Activated CD4-positive, alpha-beta T cell treated with anti-CD3 and anti-CD28 coated beads for 48 hours (primary cell): ENCODE measurements at regions not wholly inside any gene's neighbourhood (a gene's known extent, or its start where the extent isn't known, plus 50 kb on each side); places are given as distances from the start of the nearest gene placed in this dataset.

Source experiments
- DNase-seq: peaks from one replicate; pipeline ENCODE4 v3.0.0-alpha.2; 2020

GRCh38 chr16:85486256-85486915 is 126.7 kb upstream of the GSE1 start:
- DNase-seq, result no peak

- no peak for DNase-seq
These were observed 124.7 kb upstream of the GSE1 start for GRCh38 chr16:85488414-85488813.

DNA sequence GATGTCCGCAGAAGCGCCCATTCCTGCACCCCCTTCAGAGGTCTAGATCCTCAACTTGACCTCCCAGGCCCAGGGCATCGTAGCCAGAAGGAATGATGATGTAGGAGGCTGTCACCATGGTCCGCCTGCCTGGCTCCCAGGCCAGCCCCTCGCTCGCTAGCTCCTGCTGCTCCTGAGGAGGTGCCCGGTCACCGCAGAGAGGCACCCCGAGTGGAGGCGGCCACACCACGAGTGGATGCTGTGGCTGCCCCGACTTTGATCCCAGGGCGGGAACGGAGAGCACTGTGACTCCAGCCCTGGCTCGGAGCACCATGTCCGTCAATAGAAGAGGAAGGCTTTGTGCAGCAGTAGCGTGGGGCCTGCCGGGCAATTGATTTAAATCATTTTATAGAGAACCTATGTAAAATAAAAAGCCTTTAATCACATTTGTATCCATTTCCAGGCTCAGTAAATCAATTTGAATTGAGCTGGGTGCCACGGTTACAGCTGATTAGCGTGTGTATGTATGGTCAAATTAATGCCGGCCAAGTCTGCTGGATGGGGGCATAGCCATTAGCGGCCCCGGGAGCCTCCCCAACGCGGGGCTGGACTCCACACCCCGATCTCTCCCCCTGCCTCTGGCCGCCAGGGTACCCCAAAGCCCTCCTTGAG is 122.6 kb upstream of the GSE1 start:
- no peak for DNase-seq

DNA sequence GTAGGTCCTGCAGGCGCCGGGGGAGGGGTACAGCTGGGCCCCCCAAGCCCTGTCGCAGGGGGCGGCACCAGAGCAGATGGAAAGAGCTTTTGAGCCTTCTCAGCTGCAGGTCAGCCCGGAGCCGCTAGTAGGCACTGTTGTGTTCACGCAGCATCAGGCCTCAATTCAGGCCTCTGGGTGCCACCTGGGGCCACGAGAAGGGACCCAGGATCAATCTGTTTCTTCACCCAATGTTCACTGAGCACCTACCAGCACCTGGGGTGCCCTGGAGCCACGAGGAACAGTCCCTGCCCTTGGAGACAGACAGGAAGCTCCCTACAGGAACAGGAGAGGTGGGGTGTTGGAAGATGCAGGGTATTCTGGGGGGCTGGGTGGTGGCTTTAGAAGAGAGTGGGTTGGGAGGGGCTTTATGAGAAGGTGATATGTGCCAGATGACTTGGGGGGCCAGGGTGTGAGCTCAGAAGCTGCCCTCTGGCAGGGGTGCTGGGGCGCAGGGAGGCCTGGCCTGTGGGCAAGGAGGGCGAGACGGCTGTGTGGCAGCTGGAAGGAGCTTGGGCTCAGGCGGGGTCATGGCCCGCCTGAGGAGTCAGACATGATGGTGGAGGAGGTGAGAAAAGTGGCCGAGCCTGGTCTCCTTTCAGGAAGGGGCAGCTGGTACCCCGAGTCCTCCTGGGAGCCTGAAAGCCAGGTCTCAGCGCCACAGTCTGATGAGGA is 121.9 kb upstream of the GSE1 start:
- peak; percentile 62 for DNase-seq

DNA sequence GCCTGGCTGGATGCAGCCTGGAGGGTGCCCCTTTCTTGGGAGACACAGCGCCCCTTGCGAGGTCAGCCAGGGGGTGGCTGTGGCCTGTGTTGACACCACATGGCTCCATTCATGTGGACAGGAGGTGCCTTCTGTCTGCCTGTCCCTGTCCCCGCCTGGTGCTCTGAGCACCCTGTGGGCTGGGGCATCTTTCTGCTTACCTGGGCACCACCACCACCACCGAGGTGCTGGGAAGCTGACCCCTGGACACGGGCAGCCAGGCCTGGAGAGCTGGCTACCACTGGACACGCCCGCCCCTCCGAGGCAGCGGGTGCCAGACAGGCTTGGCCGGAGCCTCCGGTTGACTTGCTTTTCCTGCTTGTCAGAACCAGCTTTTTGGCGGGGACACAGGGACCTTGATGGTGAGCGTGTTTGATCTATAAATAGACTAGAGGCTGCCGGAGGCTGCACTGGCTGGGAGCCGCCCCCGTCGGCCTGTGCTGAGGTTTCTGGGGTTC is 121.3 kb upstream of the GSE1 start:
- DNase-seq, result peak; percentile 7

DNA sequence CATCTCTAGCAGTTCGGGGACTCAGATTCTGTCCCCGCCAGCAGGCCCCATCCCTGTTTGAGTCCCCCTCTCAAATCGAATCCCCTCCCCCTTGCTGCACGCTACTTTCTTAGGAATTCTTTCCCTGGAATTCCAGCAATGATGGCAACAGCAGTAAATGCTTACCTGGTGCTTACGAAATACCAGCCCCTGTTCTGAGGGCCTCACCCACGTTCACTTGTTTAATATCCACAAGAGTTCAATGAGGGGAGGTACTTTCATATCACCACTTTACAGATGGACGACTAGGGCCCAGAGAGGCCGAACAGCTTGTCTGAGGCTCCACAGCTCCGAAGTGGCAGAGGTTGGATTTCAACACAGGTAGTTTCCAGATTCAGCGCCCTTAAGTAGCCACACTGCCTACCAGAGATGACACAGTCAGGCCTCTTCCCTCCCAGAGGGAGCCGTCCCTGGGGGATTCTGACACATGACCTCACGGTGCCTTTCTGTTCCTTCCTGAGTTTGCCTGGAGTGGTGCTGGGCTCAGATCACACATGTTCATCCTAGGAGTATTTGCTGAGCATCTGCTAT is 120.7 kb upstream of the GSE1 start:
- DNase-seq, result no peak

- DNase-seq, result no peak
These were observed 118.8 kb upstream of the GSE1 start for GRCh38 chr16:85494315-85494714.

- no peak for DNase-seq
These were observed 117.9 kb upstream of the GSE1 start for GRCh38 chr16:85495259-85495658.

DNA sequence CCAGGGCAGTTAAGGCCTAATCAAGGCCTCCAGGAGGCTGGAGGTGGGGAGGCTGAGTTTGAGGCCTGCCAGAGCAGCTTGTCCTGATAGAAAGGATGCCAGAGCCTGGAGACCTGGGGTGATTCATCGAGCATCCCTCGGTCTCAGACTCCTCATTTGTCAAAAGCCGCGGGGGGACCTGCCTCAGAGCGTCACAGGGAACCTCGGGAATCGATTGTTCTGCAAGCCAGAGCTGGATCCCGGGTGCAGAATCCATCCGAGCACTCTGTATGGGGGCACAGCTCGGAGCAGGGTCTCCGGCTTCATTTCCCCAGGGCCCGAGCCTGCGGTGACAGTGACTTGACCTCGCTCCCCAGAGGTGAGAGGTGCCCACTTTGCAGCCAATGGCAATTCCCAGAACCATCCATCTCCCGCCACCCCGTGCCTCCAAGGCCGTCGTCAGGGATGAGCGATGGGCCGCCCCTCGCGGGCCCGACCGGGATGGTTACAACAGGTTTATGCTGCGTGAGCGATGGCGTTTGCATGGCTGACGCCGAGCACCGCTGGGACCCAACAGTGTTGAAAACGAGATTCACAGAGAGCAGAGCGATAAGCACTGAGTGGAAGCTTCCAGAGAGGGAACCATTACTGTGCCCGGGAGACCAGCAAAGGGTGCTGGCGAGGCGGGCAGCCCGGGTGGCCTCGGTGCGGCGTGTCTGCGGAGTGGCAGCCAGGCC is 117.1 kb upstream of the GSE1 start:
- DNase-seq, result no peak

DNA sequence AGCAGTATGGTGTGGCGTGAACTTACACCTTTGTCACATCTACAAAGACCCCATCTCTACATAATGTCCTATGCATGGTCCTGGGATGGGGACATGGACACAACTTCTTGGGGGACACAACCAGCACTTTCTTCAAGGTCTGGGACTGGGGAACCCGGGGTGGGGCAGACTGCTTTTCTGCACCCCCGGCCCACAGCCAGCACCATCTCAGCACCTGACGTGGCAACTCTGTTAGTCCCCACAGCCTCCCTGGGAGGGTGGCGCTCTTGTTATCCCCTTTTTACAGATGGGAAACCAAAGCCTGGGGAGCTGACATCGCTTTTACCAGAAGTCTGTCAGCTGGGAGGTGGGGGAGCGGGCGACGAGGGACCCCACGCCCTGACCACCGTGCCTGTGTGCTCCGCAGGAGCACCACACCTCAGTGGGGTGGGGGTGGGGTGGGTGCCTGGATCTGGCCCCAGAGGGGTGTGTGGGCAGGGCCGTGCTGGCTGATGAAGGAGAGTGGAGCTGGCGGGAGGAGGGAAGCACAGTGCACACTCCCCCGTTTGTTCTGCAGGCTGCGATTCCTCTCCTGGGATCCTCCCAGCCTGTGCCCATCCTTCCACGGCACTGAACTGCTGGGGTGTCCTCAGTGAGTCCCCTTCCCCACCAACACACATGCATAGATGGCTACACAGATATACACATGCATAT is 115.4 kb upstream of the GSE1 start:
- DNase-seq, result no peak

- no peak for DNase-seq
These were observed 114.5 kb upstream of the GSE1 start for GRCh38 chr16:85498607-85499006.

GRCh38 chr16:85500220-85500619 is 112.9 kb upstream of the GSE1 start:
- DNase-seq, result no peak

DNA sequence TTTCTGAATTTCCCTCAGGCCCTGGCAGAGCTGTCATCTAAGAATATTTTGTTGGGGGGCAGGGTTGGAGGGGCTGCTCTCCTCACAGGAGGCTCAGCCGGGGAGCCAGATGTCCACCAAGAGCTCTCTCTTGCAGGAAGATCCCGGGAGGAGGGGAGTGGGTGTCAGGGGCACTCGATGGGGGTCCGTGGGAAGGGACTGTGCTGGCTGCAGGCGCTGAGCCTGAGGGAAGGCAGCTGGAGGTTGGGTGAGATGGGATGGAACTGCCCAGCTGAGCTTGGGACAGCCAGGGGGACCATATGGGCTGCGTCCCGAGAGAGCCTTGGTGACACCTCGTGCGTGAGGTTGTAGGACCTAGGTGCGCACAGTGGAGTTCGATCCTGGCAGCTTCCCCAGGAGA is 111.2 kb upstream of the GSE1 start:
- DNase-seq, result no peak

DNA sequence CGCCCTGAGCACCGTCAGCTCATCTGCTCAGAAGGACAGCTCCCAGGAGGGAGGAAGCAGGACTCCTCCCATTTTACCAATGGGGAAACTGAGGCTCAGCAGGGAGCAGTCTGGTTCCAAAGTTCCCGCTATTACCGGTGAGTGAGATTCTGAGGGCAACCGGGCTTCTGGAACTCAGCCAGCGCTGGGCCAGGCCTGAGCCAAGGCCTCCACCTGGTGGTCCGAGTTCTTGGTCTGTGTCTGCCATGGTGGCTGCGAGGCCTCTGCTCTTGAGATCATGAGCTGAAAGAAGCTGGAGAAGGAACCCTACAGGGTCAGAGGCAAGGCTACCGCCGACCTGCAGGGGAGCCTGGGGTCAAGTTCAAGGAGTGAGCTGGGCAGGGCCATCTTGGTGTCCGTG is 110.8 kb upstream of the GSE1 start:
- DNase-seq, result no peak

GRCh38 chr16:85503679-85504231 is 109.4 kb upstream of the GSE1 start:
- no peak for DNase-seq

- DNase-seq, result no peak
These were observed 108.9 kb upstream of the GSE1 start for GRCh38 chr16:85504242-85504641.

- no peak for DNase-seq
These were observed 107.1 kb upstream of the GSE1 start for GRCh38 chr16:85505794-85506634.

DNA sequence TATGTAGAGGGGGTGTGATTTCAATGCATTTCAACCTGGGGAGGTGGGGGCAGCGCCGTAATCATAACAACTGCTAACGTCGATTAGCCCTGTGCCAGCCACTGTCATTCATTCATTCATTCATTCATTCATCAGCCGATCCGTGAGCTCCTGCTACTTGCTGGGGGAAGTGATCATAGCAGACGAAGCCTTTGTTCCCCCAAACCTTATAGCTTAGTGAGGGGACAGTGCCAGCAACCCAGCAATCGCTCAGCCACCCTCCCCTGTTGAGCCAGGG is 106.5 kb upstream of the GSE1 start:
- DNase-seq, result no peak

GRCh38 chr16:85507342-85507741 is 105.8 kb upstream of the GSE1 start:
- DNase-seq, result no peak

DNA sequence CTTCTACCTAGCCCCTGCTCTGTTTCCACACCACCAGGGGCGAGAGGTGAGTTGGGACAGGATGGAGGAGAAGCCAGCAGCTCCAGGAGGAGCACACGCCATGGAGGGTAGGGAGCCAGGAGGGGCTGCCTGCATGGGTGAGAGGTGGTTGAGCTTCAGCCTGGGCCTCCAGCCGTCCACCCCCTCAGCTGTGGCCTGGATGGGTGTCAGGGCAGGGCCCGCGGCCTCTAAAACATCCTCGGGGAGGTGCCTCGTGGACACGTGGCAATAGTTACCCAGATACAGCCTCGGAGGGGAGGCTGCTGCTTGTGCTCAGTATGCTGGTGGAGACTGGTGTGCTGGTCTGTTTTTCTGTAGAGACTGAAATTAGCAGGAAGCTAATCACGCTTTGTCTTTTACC is 104.7 kb upstream of the GSE1 start:
- DNase-seq, result no peak

GRCh38 chr16:85508993-85509392 is 104.1 kb upstream of the GSE1 start:
- DNase-seq, result no peak
